Stimulated activated naive CD4-positive, alpha-beta T cell (primary cell): ENCODE measurements at regions not wholly inside any gene's neighbourhood (a gene's known extent, or its start where the extent isn't known, plus 50 kb on each side); places are given as distances from the start of the nearest gene placed in this dataset.
"Not testable (repeated sequence)": the region's sequence is repeated elsewhere in the genome, so short reads cannot be mapped to it uniquely, and the experiment has no call there.

Experiments used
- DNase-seq, 6 experiments: peaks; one replicate each; lab custom pipeline; 2025; lab: John Stamatoyannopoulos, UW

GRCh38 chr7:66413379-66414114 is 208.4 kb downstream of the TPST1 start:
- peak; percentile 81 to 88 (median 86) for DNase-seq

GRCh38 chr7:66415659-66416265 is 210.6 kb downstream of the TPST1 start:
- DNase-seq: no peak

GRCh38 chr7:66418537-66418936 is 210.1 kb upstream of the KCTD7 start:
- no peak for DNase-seq

- no peak for DNase-seq
Observed at GRCh38 chr7:66419210-66419609, 209.5 kb upstream of the KCTD7 start.

GRCh38 chr7:66421830-66422475 is 206.7 kb upstream of the KCTD7 start:
- no peak for DNase-seq

GRCh38 chr7:66423729-66424128 is 205.0 kb upstream of the KCTD7 start:
- DNase-seq: no peak

GRCh38 chr7:66426332-66426731 is 202.3 kb upstream of the KCTD7 start:
- no peak for DNase-seq

- no peak for DNase-seq
Observed at GRCh38 chr7:66426996-66427395, 201.7 kb upstream of the KCTD7 start.

- no peak for DNase-seq
Observed at GRCh38 chr7:66427956-66428355, 200.7 kb upstream of the KCTD7 start.

- no peak for DNase-seq
Observed at GRCh38 chr7:66429498-66430163, 199.1 kb upstream of the KCTD7 start.

- no peak for DNase-seq
Observed at GRCh38 chr7:66430164-66430545, 198.5 kb upstream of the KCTD7 start.

GRCh38 chr7:66438703-66439405 is 189.8 kb upstream of the KCTD7 start:
- DNase-seq: not testable (repeated sequence)

GRCh38 chr7:66442385-66442784 is 186.3 kb upstream of the KCTD7 start:
- no peak for DNase-seq

- DNase-seq: no peak
Observed at GRCh38 chr7:66443946-66444345, 184.7 kb upstream of the KCTD7 start.

GRCh38 chr7:66447007-66447406 is 181.7 kb upstream of the KCTD7 start:
- DNase-seq: not testable (repeated sequence)

GRCh38 chr7:66450814-66451213 is 177.9 kb upstream of the KCTD7 start:
- DNase-seq: not testable (repeated sequence)

- DNase-seq: not testable (repeated sequence)
Observed at GRCh38 chr7:66451713-66452112, 177.0 kb upstream of the KCTD7 start.

GRCh38 chr7:66452165-66452564 is 176.5 kb upstream of the KCTD7 start:
- no peak for DNase-seq

GRCh38 chr7:66453340-66453739 is 175.3 kb upstream of the KCTD7 start:
- DNase-seq: no peak

GRCh38 chr7:66454600-66455225 is 174.0 kb upstream of the KCTD7 start:
- DNase-seq: no peak

GRCh38 chr7:66455432-66455831 is 173.2 kb upstream of the KCTD7 start:
- DNase-seq: not testable (repeated sequence)

GRCh38 chr7:66456431-66456830 is 172.2 kb upstream of the KCTD7 start:
- DNase-seq: not testable (repeated sequence)
